Nephron (organoid): ENCODE measurements at regions not wholly inside any gene's neighbourhood (a gene's known extent, or its start where the extent isn't known, plus 50 kb on each side); places are given as distances from the start of the nearest gene placed in this dataset.

Source experiments
- H3K27ac Mint-ChIP-seq, 3 experiments: 2 replicates each; pipeline ENCODE4 v1.8.0; 2020; ENCODE audit warnings: mixed read lengths in 3 of 3, mild to moderate bottlenecking in 2 of 3, moderate library complexity in 1 of 3
- H3K27me3 Mint-ChIP-seq: 2 replicates; pipeline ENCODE4 v1.8.0; 2021; ENCODE audit warnings: low read depth, mild to moderate bottlenecking, moderate library complexity, mixed read lengths
- H3K36me3 Mint-ChIP-seq: 2 replicates; pipeline ENCODE4 v1.8.0; 2020; ENCODE audit warnings: low read depth, mixed read lengths
- H3K4me1 Mint-ChIP-seq: 2 replicates; pipeline ENCODE4 v1.8.0; 2020; ENCODE audit warnings: mixed read lengths
- H3K4me3 Mint-ChIP-seq, 3 experiments: 2 replicates each; pipeline ENCODE4 v1.8.0; 2020; ENCODE audit warnings: mild to moderate bottlenecking in 3 of 3, mixed read lengths in 3 of 3, moderate library complexity in 2 of 3
- H3K9me3 Mint-ChIP-seq: 2 replicates; pipeline ENCODE4 v1.8.0; 2020; ENCODE audit warnings: mixed read lengths
- TF ChIP-seq, protein P1 (sequence below), 3 experiments: fragments of 200-600 bp; sonication (generic); IDR thresholded peaks; one replicate each; pipeline ENCODE4 v1.5.0; 2021; ENCODE audit warnings: antibody characterized with exemption in 3 of 3; ENCODE audit not compliant: unreplicated experiment in 3 of 3

DNA sequence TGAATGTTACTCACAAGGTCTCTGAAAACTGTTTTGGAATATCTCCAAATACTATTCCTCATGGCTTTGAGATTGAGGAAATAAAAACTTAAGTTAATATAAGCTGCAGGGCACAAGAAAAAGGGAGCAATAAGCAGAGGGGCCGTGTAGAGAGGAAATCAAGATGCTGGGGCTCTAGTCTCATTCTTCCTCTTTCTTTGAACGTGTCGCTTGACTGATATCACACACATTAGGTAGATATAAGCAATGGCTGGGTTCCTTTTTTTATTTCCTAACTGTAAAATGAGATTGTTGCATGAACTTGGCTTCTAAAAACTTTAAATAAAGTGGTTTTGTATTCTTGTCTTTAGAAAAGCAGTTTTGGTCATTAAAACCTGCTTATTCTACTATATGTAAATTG, 326.7 kb upstream of the ROPN1 start:
- H3K4me1 Mint-ChIP-seq: peaks cover 9% of the 10 kb centered on the region
- H3K27ac Mint-ChIP-seq: no peak overlapping the region
- no peak overlapping the region for H3K4me3 Mint-ChIP-seq
- peaks cover 11% of the 10 kb centered on the region for H3K36me3 Mint-ChIP-seq
- no peaks in the 10 kb centered on the region for H3K27me3 Mint-ChIP-seq
- H3K9me3 Mint-ChIP-seq: no peaks in the 10 kb centered on the region
- TF ChIP-seq, protein P1, sequence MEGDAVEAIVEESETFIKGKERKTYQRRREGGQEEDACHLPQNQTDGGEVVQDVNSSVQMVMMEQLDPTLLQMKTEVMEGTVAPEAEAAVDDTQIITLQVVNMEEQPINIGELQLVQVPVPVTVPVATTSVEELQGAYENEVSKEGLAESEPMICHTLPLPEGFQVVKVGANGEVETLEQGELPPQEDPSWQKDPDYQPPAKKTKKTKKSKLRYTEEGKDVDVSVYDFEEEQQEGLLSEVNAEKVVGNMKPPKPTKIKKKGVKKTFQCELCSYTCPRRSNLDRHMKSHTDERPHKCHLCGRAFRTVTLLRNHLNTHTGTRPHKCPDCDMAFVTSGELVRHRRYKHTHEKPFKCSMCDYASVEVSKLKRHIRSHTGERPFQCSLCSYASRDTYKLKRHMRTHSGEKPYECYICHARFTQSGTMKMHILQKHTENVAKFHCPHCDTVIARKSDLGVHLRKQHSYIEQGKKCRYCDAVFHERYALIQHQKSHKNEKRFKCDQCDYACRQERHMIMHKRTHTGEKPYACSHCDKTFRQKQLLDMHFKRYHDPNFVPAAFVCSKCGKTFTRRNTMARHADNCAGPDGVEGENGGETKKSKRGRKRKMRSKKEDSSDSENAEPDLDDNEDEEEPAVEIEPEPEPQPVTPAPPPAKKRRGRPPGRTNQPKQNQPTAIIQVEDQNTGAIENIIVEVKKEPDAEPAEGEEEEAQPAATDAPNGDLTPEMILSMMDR (IDR thresholded peaks at IDR 0.05; ENCODE audit: unreplicated experiment in 3 of 3): no peak

DNA sequence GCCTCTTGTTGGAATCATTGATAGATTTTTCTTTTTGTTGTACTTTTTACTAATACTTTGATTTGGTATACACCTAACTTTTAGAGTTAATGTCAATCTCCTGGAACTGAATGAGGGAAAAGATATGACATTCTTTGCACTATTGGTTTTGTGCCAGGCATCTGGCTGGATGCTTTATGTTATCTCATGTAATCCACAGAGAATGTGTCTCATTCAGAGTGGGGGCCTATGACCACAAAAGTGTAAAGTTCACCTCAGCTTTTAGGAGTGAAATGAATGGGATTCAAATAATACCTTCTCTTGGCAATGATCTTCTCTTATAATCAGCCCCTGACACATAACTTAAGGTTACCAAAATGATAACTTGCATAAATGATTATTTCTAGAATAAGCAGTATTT, 329.1 kb upstream of the ROPN1 start:
- peaks cover 7% of the 10 kb centered on the region for H3K36me3 Mint-ChIP-seq
- peak overlapping the region in 1 of 3 experiments; percentile 20 for H3K27ac Mint-ChIP-seq
- H3K9me3 Mint-ChIP-seq: no peaks in the 10 kb centered on the region
- TF ChIP-seq, protein P1 (IDR thresholded peaks at IDR 0.05; ENCODE audit: unreplicated experiment in 3 of 3): no peak
- no peaks in the 10 kb centered on the region for H3K27me3 Mint-ChIP-seq
- no peak overlapping the region for H3K4me3 Mint-ChIP-seq
- H3K4me1 Mint-ChIP-seq: peaks cover 14% of the 10 kb centered on the region

GRCh38 chr3:124322309-124322880, 330.5 kb upstream of the ROPN1 start:
- TF ChIP-seq, protein P1 (IDR thresholded peaks at IDR 0.05; ENCODE audit: unreplicated experiment in 3 of 3): no peak
- Mint-ChIP-seq H3K36me3 (peaks cover 3% of the 10 kb centered on the region), H3K4me1 (peaks cover 14% of the 10 kb centered on the region), H3K9me3 (no peaks in the 10 kb centered on the region), H3K4me3 (no peak overlapping the region), H3K27me3 (no peaks in the 10 kb centered on the region), H3K27ac (peak overlapping the region in 2 of 3 experiments; percentile 48 to 53)

GRCh38 chr3:124322966-124323365, 331.0 kb upstream of the ROPN1 start:
- no peaks in the 10 kb centered on the region for H3K9me3 Mint-ChIP-seq
- H3K27me3 Mint-ChIP-seq: no peaks in the 10 kb centered on the region
- peaks cover 3% of the 10 kb centered on the region for H3K36me3 Mint-ChIP-seq
- TF ChIP-seq, protein P1 (IDR thresholded peaks at IDR 0.05; ENCODE audit: unreplicated experiment in 3 of 3): no peak
- H3K27ac Mint-ChIP-seq: peak overlapping the region in 2 of 3 experiments; percentile 48 to 53
- H3K4me1 Mint-ChIP-seq: peaks cover 14% of the 10 kb centered on the region
- no peak overlapping the region for H3K4me3 Mint-ChIP-seq

DNA sequence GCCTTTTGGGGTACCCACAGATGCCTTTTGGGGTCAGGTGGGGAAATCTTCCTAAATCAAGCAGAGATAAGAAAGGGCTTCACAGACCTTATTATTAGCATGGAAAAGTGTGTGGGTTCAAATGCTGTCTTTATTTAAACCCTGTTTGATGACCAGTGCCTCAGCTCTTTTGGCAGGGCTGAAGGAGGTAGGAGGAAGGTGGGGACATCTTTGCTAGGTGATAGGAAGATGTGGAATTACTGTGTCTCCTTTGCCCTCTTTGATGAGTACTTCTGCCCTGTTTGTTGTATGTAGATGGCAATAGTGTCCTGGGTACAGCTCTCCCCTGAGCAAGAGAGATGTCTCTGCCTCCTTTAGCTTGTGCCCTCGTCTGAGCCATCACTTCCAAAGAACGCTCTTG, 333.3 kb upstream of the ROPN1 start:
- peaks cover 19% of the 10 kb centered on the region for H3K4me1 Mint-ChIP-seq
- peaks cover 16% of the 10 kb centered on the region for H3K36me3 Mint-ChIP-seq
- H3K9me3 Mint-ChIP-seq: no peaks in the 10 kb centered on the region
- TF ChIP-seq, protein P1 (IDR thresholded peaks at IDR 0.05; ENCODE audit: unreplicated experiment in 3 of 3): no peak
- H3K4me3 Mint-ChIP-seq: no peak overlapping the region
- H3K27me3 Mint-ChIP-seq: no peaks in the 10 kb centered on the region
- H3K27ac Mint-ChIP-seq: no peak overlapping the region

DNA sequence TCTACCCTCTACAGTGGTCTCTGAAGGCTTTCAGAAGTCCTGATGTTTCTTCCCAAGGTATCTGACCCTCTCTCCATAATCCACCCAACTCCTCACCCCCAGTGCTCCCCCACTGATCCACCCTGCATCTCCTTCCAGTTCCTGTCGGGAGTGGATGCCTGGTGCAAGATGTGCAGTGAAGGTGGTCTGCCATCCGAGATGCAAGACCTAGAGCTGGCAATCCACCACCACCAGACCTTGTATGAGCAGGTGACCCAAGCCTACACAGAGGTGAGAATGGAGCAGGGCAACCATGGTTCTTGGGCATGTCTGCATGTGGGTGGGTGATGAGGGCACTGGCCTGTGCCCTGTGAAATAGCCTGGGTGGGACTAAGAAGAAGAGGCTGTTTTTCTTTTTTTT, 337.8 kb upstream of the ROPN1 start:
- Mint-ChIP-seq H3K27me3 (no peaks in the 10 kb centered on the region), H3K9me3 (no peaks in the 10 kb centered on the region), H3K27ac (peak overlapping the region in 1 of 3 experiments; percentile 28)

More for the DNA sequence above, 337.8 kb upstream of the ROPN1 start:
- Mint-ChIP-seq H3K4me3 (no peak overlapping the region), H3K4me1 (peaks cover 5% of the 10 kb centered on the region), H3K36me3 (peaks cover 36% of the 10 kb centered on the region)
- TF ChIP-seq, protein P1 (IDR thresholded peaks at IDR 0.05; ENCODE audit: unreplicated experiment in 3 of 3): no peak
